Esophagus (tissue), 2 donors: ENCODE measurements at regions not wholly inside any gene's neighbourhood (a gene's known extent, or its start where the extent isn't known, plus 50 kb on each side); places are given as distances from the start of the nearest gene placed in this dataset.

Source experiments
- H3K27ac ChIP-seq, 2 donors: one replicate each; pipeline ENCODE4 v1.5.1; 2013; ENCODE audit warnings: low read depth in 2 of 2, mild to moderate bottlenecking in 2 of 2, inconsistent platforms in 1 of 2, low read length in 1 of 2, moderate library complexity in 1 of 2
- H3K27me3 ChIP-seq, 2 donors: one replicate each; pipeline ENCODE4 v1.6.1; 2013; ENCODE audit warnings: low read length in 2 of 2, control low read depth in 1 of 2, mild to moderate bottlenecking in 1 of 2; ENCODE audit not compliant: insufficient read depth in 2 of 2, control insufficient read depth in 1 of 2
- H3K36me3 ChIP-seq, 2 donors: one replicate each; pipeline ENCODE4 v1.6.1; 2013; ENCODE audit warnings: low read length in 1 of 2; ENCODE audit not compliant: control insufficient read depth in 2 of 2, insufficient read depth in 2 of 2
- H3K4me1 ChIP-seq, 2 donors: one replicate each; pipeline ENCODE4 v1.6.1; 2013; ENCODE audit warnings: low read length in 1 of 2; ENCODE audit not compliant: control insufficient read depth in 2 of 2, insufficient read depth in 2 of 2
- H3K4me3 ChIP-seq, 2 donors: one replicate each; pipeline ENCODE4 v1.5.1; 2013; ENCODE audit warnings: low read length in 2 of 2, mild to moderate bottlenecking in 2 of 2, low read depth in 1 of 2, moderate library complexity in 1 of 2
- H3K9me3 ChIP-seq, 2 donors: one replicate each; pipeline ENCODE4 v1.6.1; 2013; ENCODE audit warnings: mild to moderate bottlenecking in 2 of 2, low read depth in 1 of 2, low read length in 1 of 2, moderate library complexity in 1 of 2; ENCODE audit not compliant: control insufficient read depth in 2 of 2, insufficient read depth in 1 of 2
- WGBS, 2 donors: extraction: QIAGEN DNeasy Blood & Tissue Kit; methylation state at CpG; one replicate each; pipeline ENCODE4 v1.1.7; 2013; 5-methylcytosine and 5-hydroxymethylcytosine counted together
- donor health status: healthy with polysubstance abuse.
- donor health status: Bipolar disorder and iron deficiency.

DNA sequence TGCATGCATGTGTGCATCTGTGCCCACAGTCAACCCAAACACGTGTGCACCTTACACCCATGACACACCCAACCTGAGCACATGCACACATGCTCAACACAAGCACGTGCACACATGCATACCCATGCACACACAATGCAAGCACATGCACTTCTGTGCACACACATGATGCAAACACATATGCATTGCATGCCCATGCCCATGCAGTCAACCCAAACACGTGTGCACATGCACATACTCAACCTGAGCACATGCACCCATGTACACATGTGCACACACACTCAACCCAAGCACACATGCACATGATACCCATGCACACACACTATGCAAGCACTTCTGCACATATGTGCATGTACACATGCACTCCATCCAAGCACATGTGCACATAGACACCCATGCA, 84.5 kb upstream of the FAM20C start:
- Histone ChIP-seq H3K27me3 (no peaks in the 10 kb centered on the region), H3K4me1 (peaks cover 0 to 4% of the 10 kb centered on the region in 2 donors), H3K27ac (no peak overlapping the region), H3K4me3 (no peak overlapping the region), H3K9me3 (peaks cover 0 to 3% of the 10 kb centered on the region in 2 donors), H3K36me3 (no peaks in the 10 kb centered on the region)
- 85% methylated on average over 3 of the region's 3 CpGs for WGBS, 2 donors

GRCh38 chr7:109094-109493, 83.3 kb upstream of the FAM20C start:
- Histone ChIP-seq H3K9me3 (peaks cover 0 to 3% of the 10 kb centered on the region in 2 donors), H3K4me1 (peaks cover 0 to 4% of the 10 kb centered on the region in 2 donors), H3K36me3 (no peaks in the 10 kb centered on the region), H3K27me3 (no peaks in the 10 kb centered on the region), H3K27ac (no peak overlapping the region), H3K4me3 (no peak overlapping the region)
- WGBS, 2 donors = 78 to 86% methylated on average over 10 of the region's 10 CpGs

GRCh38 chr7:109898-110556, 82.3 kb upstream of the FAM20C start:
- Histone ChIP-seq H3K4me3 (no peak overlapping the region), H3K4me1 (peaks cover 0 to 4% of the 10 kb centered on the region in 2 donors), H3K27me3 (no peaks in the 10 kb centered on the region), H3K36me3 (no peaks in the 10 kb centered on the region), H3K9me3 (peaks cover 0 to 3% of the 10 kb centered on the region in 2 donors), H3K27ac (no peak overlapping the region)
- whole genome bisulfite sequencing, 2 donors = 81 to 83% methylated on average over 21 of the region's 21 CpGs

GRCh38 chr7:110557-111232, 81.7 kb upstream of the FAM20C start:
- Histone ChIP-seq H3K27me3 (no peaks in the 10 kb centered on the region), H3K4me1 (peaks cover 0 to 4% of the 10 kb centered on the region in 2 donors), H3K4me3 (no peak overlapping the region), H3K9me3 (peaks cover 0 to 3% of the 10 kb centered on the region in 2 donors), H3K27ac (no peak overlapping the region), H3K36me3 (no peaks in the 10 kb centered on the region)
- WGBS, 2 donors = 74 to 87% methylated on average over 11 of the region's 11 CpGs

GRCh38 chr7:111591-111990, 80.8 kb upstream of the FAM20C start:
- Histone ChIP-seq H3K27me3 (no peaks in the 10 kb centered on the region), H3K4me3 (no peak overlapping the region), H3K4me1 (peaks cover 0 to 4% of the 10 kb centered on the region in 2 donors), H3K9me3 (peaks cover 0 to 3% of the 10 kb centered on the region in 2 donors), H3K27ac (no peak overlapping the region), H3K36me3 (no peaks in the 10 kb centered on the region)
- 83 to 90% methylated on average over 1 of the region's 1 CpG for WGBS, 2 donors

- Histone ChIP-seq H3K4me1 (peaks cover 0 to 4% of the 10 kb centered on the region in 2 donors), H3K36me3 (no peaks in the 10 kb centered on the region), H3K9me3 (peaks cover 0 to 3% of the 10 kb centered on the region in 2 donors), H3K27ac (no peak overlapping the region), H3K4me3 (no peak overlapping the region), H3K27me3 (no peaks in the 10 kb centered on the region)
- WGBS, 2 donors = 87% methylated on average over 5 of the region's 5 CpGs
These were observed 79.5 kb upstream of the FAM20C start for GRCh38 chr7:112881-113280.

- H3K9me3 ChIP-seq = no peaks in the 10 kb centered on the region
- WGBS, 2 donors = 67 to 68% methylated on average over 12 of the region's 12 CpGs
- H3K27ac ChIP-seq = no peak overlapping the region
- H3K36me3 ChIP-seq = no peaks in the 10 kb centered on the region
- no peaks in the 10 kb centered on the region for H3K27me3 ChIP-seq
- H3K4me3 ChIP-seq = no peak overlapping the region
- peaks cover 0 to 4% of the 10 kb centered on the region in 2 donors for H3K4me1 ChIP-seq
These were observed 77.0 kb upstream of the FAM20C start for GRCh38 chr7:115274-115911.

- Histone ChIP-seq H3K27ac (no peak overlapping the region), H3K4me3 (no peak overlapping the region), H3K27me3 (no peaks in the 10 kb centered on the region), H3K36me3 (no peaks in the 10 kb centered on the region), H3K4me1 (peaks cover 0 to 4% of the 10 kb centered on the region in 2 donors), H3K9me3 (no peaks in the 10 kb centered on the region)
- 91 to 92% methylated on average over 19 of the region's 19 CpGs for WGBS, 2 donors
These were observed 76.0 kb upstream of the FAM20C start for GRCh38 chr7:116188-116981.

DNA sequence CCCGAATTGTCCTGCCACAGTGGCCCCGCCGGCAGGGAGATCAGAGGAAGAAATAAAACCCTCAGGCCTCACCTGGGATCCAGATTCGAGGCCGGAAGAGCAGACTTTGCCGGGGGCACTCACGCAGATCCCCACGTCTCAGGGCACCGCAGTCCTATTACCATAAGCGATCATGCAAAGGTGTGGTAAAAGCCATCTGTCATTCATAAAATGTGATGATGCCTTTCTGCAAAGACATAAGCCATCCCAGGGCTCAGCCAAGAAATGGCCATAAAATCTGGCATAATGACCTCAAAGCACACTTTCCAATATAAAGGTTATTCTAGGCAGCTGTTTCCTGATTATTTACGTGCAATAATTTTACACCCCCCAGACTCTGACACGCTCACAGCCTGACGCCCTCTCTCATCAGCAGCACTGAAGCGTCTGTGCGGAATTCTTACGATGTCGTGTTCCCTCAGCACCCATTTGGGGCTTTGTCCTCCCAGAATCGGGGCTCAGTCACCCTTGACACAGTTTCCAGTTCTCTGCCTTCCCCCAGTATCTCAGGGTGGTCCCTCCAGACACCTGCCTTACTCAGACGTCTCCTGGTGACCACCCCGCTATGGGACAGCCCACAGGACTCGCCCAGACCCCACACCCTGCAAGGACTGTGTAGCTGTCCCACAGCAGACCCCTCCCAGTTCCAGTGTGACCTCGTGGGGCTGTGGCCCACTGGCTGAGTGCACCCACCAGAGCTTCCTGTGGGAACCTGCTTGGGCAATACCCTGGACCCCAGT, 74.3 kb upstream of the FAM20C start:
- Histone ChIP-seq H3K36me3 (no peaks in the 10 kb centered on the region), H3K9me3 (no peaks in the 10 kb centered on the region), H3K27me3 (no peaks in the 10 kb centered on the region), H3K4me3 (no peak overlapping the region), H3K4me1 (peaks cover 0 to 4% of the 10 kb centered on the region in 2 donors), H3K27ac (no peak overlapping the region)
- 81 to 89% methylated on average over 14 to 20 of the region's 22 CpGs for WGBS, 2 donors
